HEK293 (cell line): ENCODE measurements at regions not wholly inside any gene's neighbourhood (a gene's known extent, or its start where the extent isn't known, plus 50 kb on each side); places are given as distances from the start of the nearest gene placed in this dataset.

ENCODE experiments used
- CTCF ChIA-PET: fragments of 350-600 bp; formaldehyde crosslinking; extraction: SDS; loops from one replicate; lab custom pipeline; 2021; ENCODE audit warnings: antibody characterized with exemption; lab: Yijun Ruan, JAX
- POLR2A ChIA-PET: fragments of 300-600 bp; formaldehyde crosslinking; extraction: SDS; loops from one replicate; lab custom pipeline; 2020; ENCODE audit warnings: antibody characterized with exemption, inconsistent platforms; lab: Yijun Ruan, JAX
- H3K27ac ChIP-seq: fragments of 200-500 bp; sonication (Bioruptor generic); 2 replicates; pipeline ENCODE4 v1.5.1; 2014; ENCODE audit warnings: low read depth, low read length, control low read depth, inconsistent platforms; ENCODE audit errors: extremely low read depth
- H3K36me3 ChIP-seq, 2 experiments: fragments of 200-500 bp in 1 of 2; sonication (Bioruptor generic) in 1 of 2; 1 replicate in 1 of 2; 2 replicates in 1 of 2; pipeline ENCODE4 v1.5.1; 2014 to 2017; ENCODE audit warnings: inconsistent platforms in 2 of 2, low read length in 2 of 2; ENCODE audit not compliant: control insufficient read depth in 2 of 2, insufficient read depth in 1 of 2
- H3K4me1 ChIP-seq: fragments of 200-500 bp; sonication (Bioruptor generic); 2 replicates; pipeline ENCODE4 v1.5.1; 2014; ENCODE audit warnings: mild to moderate bottlenecking, low read length, inconsistent platforms; ENCODE audit not compliant: control insufficient read depth, insufficient read depth
- H3K4me3 ChIP-seq: 2 replicates; pipeline ENCODE4 v1.5.1; 2011; ENCODE audit warnings: low read depth, mild to moderate bottlenecking, control low read depth, low read length, moderate library complexity
- H3K9me3 ChIP-seq: fragments of 200-500 bp; sonication (Bioruptor generic); 2 replicates; pipeline ENCODE4 v1.5.1; 2014; ENCODE audit warnings: low read depth, low read length, inconsistent platforms; ENCODE audit not compliant: control insufficient read depth, insufficient read depth
- AEBP2 ChIP-seq: fragments of 450-650 bp; formaldehyde crosslinking; IDR thresholded peaks from 2 replicates; pipeline ENCODE4 v1.5.1; 2016; ENCODE audit warnings: missing biosample characterization, missing genetic modification characterization, borderline replicate concordance
- ATF2 ChIP-seq: fragments of 450-650 bp; formaldehyde crosslinking; IDR thresholded peaks from 2 replicates; pipeline ENCODE4 v1.5.1; 2016; ENCODE audit warnings: missing biosample characterization, missing genetic modification characterization, low read depth
- BCL11A ChIP-seq: fragments of 450-650 bp; formaldehyde crosslinking; IDR thresholded peaks from 2 replicates; pipeline ENCODE4 v1.5.1; 2016; ENCODE audit warnings: low read depth, missing biosample characterization, missing genetic modification characterization
- BCL11B ChIP-seq: fragments of 450-650 bp; formaldehyde crosslinking; IDR thresholded peaks from 2 replicates; pipeline ENCODE4 v1.5.1; 2016; ENCODE audit warnings: low read depth, missing biosample characterization, missing genetic modification characterization
- FEZF1 ChIP-seq: fragments of 450-650 bp; formaldehyde crosslinking; IDR thresholded peaks from 2 replicates; pipeline ENCODE4 v1.5.1; 2016; ENCODE audit warnings: missing biosample characterization, missing genetic modification characterization
- GLI4 ChIP-seq: fragments of 450-650 bp; formaldehyde crosslinking; IDR thresholded peaks from 2 replicates; pipeline ENCODE4 v1.5.1; 2016; ENCODE audit warnings: missing biosample characterization, missing genetic modification characterization
- GLIS1 ChIP-seq: fragments of 450-650 bp; formaldehyde crosslinking; IDR thresholded peaks from 2 replicates; pipeline ENCODE4 v1.5.1; 2016; ENCODE audit warnings: missing biosample characterization, missing genetic modification characterization
- HIC1 ChIP-seq: fragments of 450-650 bp; formaldehyde crosslinking; IDR thresholded peaks from 2 replicates; pipeline ENCODE4 v1.5.1; 2016; ENCODE audit warnings: missing biosample characterization, missing genetic modification characterization
- KLF1 ChIP-seq: fragments of 450-650 bp; formaldehyde crosslinking; IDR thresholded peaks from 2 replicates; pipeline ENCODE4 v1.5.1; 2016; ENCODE audit warnings: missing biosample characterization, missing genetic modification characterization
- KLF8 ChIP-seq: fragments of 450-650 bp; formaldehyde crosslinking; IDR thresholded peaks from 2 replicates; pipeline ENCODE4 v1.5.1; 2016; ENCODE audit warnings: missing biosample characterization, missing genetic modification characterization
- SP7 ChIP-seq: fragments of 450-650 bp; formaldehyde crosslinking; IDR thresholded peaks from 2 replicates; pipeline ENCODE4 v1.5.1; 2016; ENCODE audit warnings: missing biosample characterization, missing genetic modification characterization
- ZNF146 ChIP-seq: fragments of 450-650 bp; formaldehyde crosslinking; IDR thresholded peaks from 2 replicates; pipeline ENCODE4 v1.5.1; 2016; ENCODE audit warnings: missing biosample characterization, missing genetic modification characterization
- ZNF148 ChIP-seq: fragments of 450-650 bp; formaldehyde crosslinking; IDR thresholded peaks from 2 replicates; pipeline ENCODE4 v1.5.0; 2017; ENCODE audit warnings: missing biosample characterization, missing genetic modification characterization, borderline replicate concordance
- ZNF175 ChIP-seq: fragments of 450-650 bp; formaldehyde crosslinking; IDR thresholded peaks from 2 replicates; pipeline ENCODE4 v1.5.1; 2016; ENCODE audit warnings: missing biosample characterization, missing genetic modification characterization
- ZNF19 ChIP-seq: fragments of 450-650 bp; formaldehyde crosslinking; IDR thresholded peaks from 2 replicates; pipeline ENCODE4; 2016; ENCODE audit warnings: missing biosample characterization, missing genetic modification characterization, low read depth
- ZNF23 ChIP-seq: fragments of 450-650 bp; formaldehyde crosslinking; IDR thresholded peaks from 2 replicates; pipeline ENCODE4 v1.5.1; 2016; ENCODE audit warnings: missing biosample characterization, missing genetic modification characterization, borderline replicate concordance
- ZNF239 ChIP-seq: fragments of 450-650 bp; formaldehyde crosslinking; IDR thresholded peaks from 2 replicates; pipeline ENCODE4 v1.5.1; 2016; ENCODE audit warnings: missing biosample characterization, missing genetic modification characterization
- ZNF311 ChIP-seq: fragments of 450-650 bp; formaldehyde crosslinking; IDR thresholded peaks from 2 replicates; pipeline ENCODE4 v1.5.1; 2017; ENCODE audit warnings: missing biosample characterization, missing genetic modification characterization, borderline replicate concordance
- ZNF416 ChIP-seq: fragments of 450-650 bp; formaldehyde crosslinking; IDR thresholded peaks from 2 replicates; pipeline ENCODE4 v1.5.1; 2016; ENCODE audit warnings: missing biosample characterization, missing genetic modification characterization
- ZNF426 ChIP-seq: fragments of 450-650 bp; formaldehyde crosslinking; IDR thresholded peaks from 2 replicates; pipeline ENCODE4 v1.5.1; 2017; ENCODE audit warnings: missing biosample characterization, missing genetic modification characterization, mild to moderate bottlenecking, inconsistent platforms, moderate library complexity
- ZNF629 ChIP-seq: fragments of 450-650 bp; formaldehyde crosslinking; IDR thresholded peaks from 2 replicates; pipeline ENCODE4 v1.5.1; 2017; ENCODE audit warnings: missing biosample characterization, missing genetic modification characterization
- ZNF692 ChIP-seq: fragments of 450-650 bp; formaldehyde crosslinking; IDR thresholded peaks from 2 replicates; pipeline ENCODE4 v1.5.1; 2016; ENCODE audit warnings: missing biosample characterization, missing genetic modification characterization
- ZNF704 ChIP-seq: fragments of 450-650 bp; formaldehyde crosslinking; IDR thresholded peaks from 2 replicates; pipeline ENCODE4 v1.5.1; 2016; ENCODE audit warnings: missing biosample characterization, missing genetic modification characterization
- ZNF837 ChIP-seq: fragments of 450-650 bp; formaldehyde crosslinking; IDR thresholded peaks from 2 replicates; pipeline ENCODE4 v1.5.1; 2016; ENCODE audit warnings: missing biosample characterization, missing genetic modification characterization
- ZSCAN18 ChIP-seq: fragments of 450-650 bp; formaldehyde crosslinking; IDR thresholded peaks from 2 replicates; pipeline ENCODE4 v1.5.1; 2016; ENCODE audit warnings: missing biosample characterization, missing genetic modification characterization

- ChIA-PET CTCF (interaction anchor here (0.6 kb wide), 1 partner anchor 998 kb away, joined by 4 read pairs; no protein-coding TSS in a partner anchor), POLR2A (interaction anchor here (0.6 kb wide), 1 partner anchor 44 kb away, joined by 9 read pairs; no protein-coding TSS in a partner anchor)
- Histone ChIP-seq H3K9me3 (no peaks in the 10 kb centered on the region), H3K4me1 (no peaks in the 10 kb centered on the region), H3K4me3 (no peak overlapping the region), H3K27ac (no peak overlapping the region), H3K36me3 (no peaks in the 10 kb centered on the region)
- TF ChIP-seq BCL11A (tag by site-specific recombination): no peak
- no peak for TF ChIP-seq ZNF629
- no peak for TF ChIP-seq ATF2
- no peak for TF ChIP-seq ZNF311 (tag by site-specific recombination)
- no peak for TF ChIP-seq ZNF148 (tag by site-specific recombination)
- no peak for TF ChIP-seq GLI4 (tag by site-specific recombination)
- TF ChIP-seq BCL11B (tag by site-specific recombination): no peak
- TF ChIP-seq AEBP2 (tag by site-specific recombination): no peak
- no peak for TF ChIP-seq FEZF1
- TF ChIP-seq KLF8 (tag by site-specific recombination): no peak
Measured at GRCh38 chr16:60686824-60687223, 1349.4 kb downstream of the CDH8 start.

- Histone ChIP-seq H3K4me3 (no peak overlapping the region), H3K4me1 (no peaks in the 10 kb centered on the region), H3K9me3 (no peaks in the 10 kb centered on the region), H3K36me3 (no peaks in the 10 kb centered on the region), H3K27ac (no peak overlapping the region)
- CTCF ChIA-PET: no interaction called here
- POLR2A ChIA-PET: no interaction called here
- TF ChIP-seq ZNF239 (tag by site-specific recombination) (no peak), HIC1 (no peak), ZSCAN18 (tag by site-specific recombination) (no peak), ZNF175 (tag by site-specific recombination) (no peak), ZNF704 (tag by site-specific recombination) (no peak), ZNF146 (tag by site-specific recombination) (no peak), ZNF837 (tag by site-specific recombination) (no peak), SP7 (tag by site-specific recombination) (no peak), ZNF416 (no peak), ZNF426 (tag by site-specific recombination) (no peak), ZNF692 (tag by site-specific recombination) (no peak), KLF1 (tag by site-specific recombination) (no peak), GLIS1 (tag by site-specific recombination) (no peak), ZNF19 (tag by site-specific recombination) (no peak), ZNF23 (tag by site-specific recombination) (no peak)
Measured at GRCh38 chr16:60684002-60684401, 1352.2 kb downstream of the CDH8 start.
